Uterus (tissue), 2 donors: ENCODE measurements at regions not wholly inside any gene's neighbourhood (a gene's known extent, or its start where the extent isn't known, plus 50 kb on each side); places are given as distances from the start of the nearest gene placed in this dataset.

ENCODE experiments used
- CTCF ChIP-seq, 4 experiments: fragments of 200-600 bp in 2 of 4; fragments of 450-650 bp in 2 of 4; sonication (generic) in 2 of 4; IDR thresholded peaks; one replicate each; pipeline ENCODE4 v1.5.1; 2016 to 2019; ENCODE audit warnings: antibody characterized with exemption in 4 of 4, mild to moderate bottlenecking in 2 of 4, moderate library complexity in 1 of 4
- POLR2A ChIP-seq, 2 donors: fragments of 450-650 bp; IDR thresholded peaks; one replicate each; pipeline ENCODE4 v1.6.1; 2016; ENCODE audit warnings: antibody characterized with exemption in 2 of 2, mild to moderate bottlenecking in 1 of 2, moderate library complexity in 1 of 2

GRCh38 chr20:40591119-40591518 lies 97.9 kb downstream of the MAFB start:
- TF ChIP-seq CTCF (IDR thresholded peaks at IDR 0.05) (no peak), POLR2A (IDR thresholded peaks at IDR 0.05) (no peak)
